Left ventricle myocardium superior (tissue), 1 donor: ENCODE measurements at regions not wholly inside any gene's neighbourhood (a gene's known extent, or its start where the extent isn't known, plus 50 kb on each side); places are given as distances from the start of the nearest gene placed in this dataset.
"Not testable (repeated sequence)": the region's sequence is repeated elsewhere in the genome, so short reads cannot be mapped to it uniquely, and the experiment has no call there.

Experiments used
- ATAC-seq: fragments of 200-7000 bp; cut with Tn5 transposase; one replicate; pipeline ENCODE4 v1.9.1; 2020; ENCODE audit warnings: mild to moderate bottlenecking, moderate library complexity
- DNase-seq: peaks from one replicate; pipeline ENCODE4 v3.0.0-alpha.2; 2020
- intact Hi-C: fragments of 100-400 bp; cut with micrococcal nuclease; formaldehyde crosslinking; loops from one replicate; pipeline ENCODE4 v1.11.0; 2022
- donor health status: DM: no; HTN: yes; CAD: no; lungs with severe emphysema.

GRCh38 chr6:139996253-139996834 is 621.9 kb upstream of the CITED2 start:
- intact Hi-C loops = no loop called here
- DNase-seq (no peak), ATAC-seq (peak; percentile 47)

GRCh38 chr6:139994998-139995397 is 620.5 kb upstream of the CITED2 start:
- ATAC-seq (no peak), DNase-seq (no peak)
- intact Hi-C loops = no loop called here

- intact Hi-C loops = no loop called here
- peak; percentile 71 for ATAC-seq
These were observed 616.5 kb upstream of the CITED2 start for GRCh38 chr6:139990856-139991465.

GRCh38 chr6:139990026-139990686 is 615.7 kb upstream of the CITED2 start:
- intact Hi-C loops = no loop called here
- ATAC-seq (peak; percentile 37), DNase-seq (no peak)

More at GRCh38 chr6:139990856-139991465, 616.5 kb upstream of the CITED2 start:
- no peak for DNase-seq

- intact Hi-C loops = no loop called here
- ATAC-seq (no peak), DNase-seq (no peak)
These were observed 614.2 kb upstream of the CITED2 start for GRCh38 chr6:139988685-139989084.

- no peak for ATAC-seq
- no peak for DNase-seq
- intact Hi-C loops = no loop called here
These were observed 612.6 kb upstream of the CITED2 start for GRCh38 chr6:139987091-139987490.

- intact Hi-C loops = no loop called here
- ATAC-seq = no peak
- no peak for DNase-seq
These were observed 610.9 kb upstream of the CITED2 start for GRCh38 chr6:139985236-139985815.

GRCh38 chr6:139984317-139984716 is 609.9 kb upstream of the CITED2 start:
- intact Hi-C loops = no loop called here
- DNase-seq (no peak), ATAC-seq (no peak)

GRCh38 chr6:139983555-139984276 is 609.3 kb upstream of the CITED2 start:
- ATAC-seq (no peak), DNase-seq (no peak)
- intact Hi-C loops = no loop called here

- intact Hi-C loops = no loop called here
- ATAC-seq (no peak), DNase-seq (no peak)
These were observed 608.3 kb upstream of the CITED2 start for GRCh38 chr6:139982652-139983295.

GRCh38 chr6:139982195-139982594 is 607.7 kb upstream of the CITED2 start:
- DNase-seq (no peak), ATAC-seq (no peak)
- intact Hi-C loops = no loop called here

GRCh38 chr6:139981768-139982181 is 607.3 kb upstream of the CITED2 start:
- ATAC-seq (peak; percentile 61), DNase-seq (no peak)
- intact Hi-C loops = no loop called here

GRCh38 chr6:139981066-139981624 is 606.7 kb upstream of the CITED2 start:
- intact Hi-C loops = no loop called here
- ATAC-seq = no peak
- DNase-seq = no peak

GRCh38 chr6:139980631-139981030 is 606.2 kb upstream of the CITED2 start:
- ATAC-seq = peak; percentile 32
- DNase-seq, intact Hi-C loops: not testable (repeated sequence)

- intact Hi-C loops = no loop called here
- ATAC-seq = peak; percentile 64
- DNase-seq = peak; percentile 41
These were observed 604.7 kb upstream of the CITED2 start for GRCh38 chr6:139979021-139979725.

GRCh38 chr6:139977887-139978332 is 603.5 kb upstream of the CITED2 start:
- intact Hi-C loops = no loop called here
- ATAC-seq (peak; percentile 46), DNase-seq (no peak)

GRCh38 chr6:139973669-139974344 is 599.4 kb upstream of the CITED2 start:
- ATAC-seq = peak; percentile 91
- intact Hi-C loops = no loop called here
- no peak for DNase-seq

- intact Hi-C loops = no loop called here
- DNase-seq (no peak), ATAC-seq (no peak)
These were observed 597.7 kb upstream of the CITED2 start for GRCh38 chr6:139972116-139972515.
